COLO829 (cell line): ENCODE measurements at regions not wholly inside any gene's neighbourhood (a gene's known extent, or its start where the extent isn't known, plus 50 kb on each side); places are given as distances from the start of the nearest gene placed in this dataset.
"Not testable (repeated sequence)": the region's sequence is repeated elsewhere in the genome, so short reads cannot be mapped to it uniquely, and the experiment has no call there.

Experiments used
- DNase-seq: peaks from one replicate; pipeline ENCODE4 v3.0.0; 2012; ENCODE audit warnings: low spot score

DNA sequence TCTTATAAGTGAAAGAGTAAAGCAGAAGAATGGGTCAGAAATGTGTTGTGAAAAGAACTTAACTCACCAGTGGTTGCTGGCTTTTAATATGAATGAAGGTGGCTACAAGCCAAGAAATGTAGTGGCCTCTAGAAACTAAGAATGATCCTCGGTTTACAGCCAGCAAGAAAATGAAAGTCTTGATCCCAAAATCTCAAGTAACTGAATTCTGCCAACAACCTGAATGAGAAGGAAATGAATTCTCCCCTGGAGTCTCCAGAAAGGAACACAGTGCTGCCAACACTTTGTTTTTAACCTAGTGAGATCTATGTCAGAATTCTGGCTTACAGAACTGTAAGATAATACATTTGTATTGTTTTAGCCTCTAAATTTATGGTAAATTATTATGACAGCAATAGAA, 193.0 kb downstream of the FZD1 start:
- no peak for DNase-seq

DNA sequence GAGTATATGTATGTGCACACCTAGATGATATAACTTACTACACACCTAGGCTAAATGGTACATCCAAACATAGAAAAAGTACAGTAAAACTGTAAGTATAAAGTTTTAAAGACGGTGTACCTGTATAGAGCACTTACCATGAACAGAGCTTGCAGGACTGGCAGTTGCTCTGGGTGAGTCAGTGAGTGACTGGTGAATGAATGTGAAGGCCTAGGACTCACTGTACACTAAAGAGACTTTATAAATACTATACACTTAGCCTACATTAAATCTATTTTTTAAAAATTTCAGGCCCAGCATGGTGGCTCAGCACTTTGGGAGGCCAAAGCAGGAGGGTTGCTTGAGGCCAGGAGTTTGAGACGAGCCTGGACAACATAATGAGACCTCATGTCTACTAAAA, 195.3 kb downstream of the FZD1 start:
- no peak for DNase-seq

- DNase-seq: no peak
These were observed 198.1 kb downstream of the FZD1 start for GRCh38 chr7:91462316-91462715.

DNA sequence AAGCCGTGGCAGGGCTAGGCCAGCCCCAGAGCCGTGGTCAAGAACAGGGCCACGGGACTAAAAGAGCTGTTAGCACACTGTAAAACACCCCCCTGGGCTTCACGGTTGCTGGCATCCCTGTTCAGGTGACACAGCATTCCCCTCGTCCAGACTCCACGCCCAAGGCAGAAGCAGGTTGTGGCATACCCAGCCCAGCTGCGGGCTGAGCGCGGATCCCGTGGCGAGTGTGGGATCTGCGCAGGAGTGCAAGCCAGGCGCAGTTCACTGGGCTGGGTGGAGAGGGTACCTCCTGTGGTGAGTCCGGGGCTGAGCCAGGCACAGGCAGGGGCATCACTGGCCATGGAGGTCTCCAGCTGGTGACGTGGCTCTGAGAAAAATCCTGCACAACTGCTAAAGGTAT, 199.1 kb downstream of the FZD1 start:
- DNase-seq: no peak

- no peak for DNase-seq
These were observed 201.4 kb downstream of the FZD1 start for GRCh38 chr7:91465595-91466061.

GRCh38 chr7:91468256-91468655, 204.0 kb downstream of the FZD1 start:
- DNase-seq: peak; percentile 73

DNA sequence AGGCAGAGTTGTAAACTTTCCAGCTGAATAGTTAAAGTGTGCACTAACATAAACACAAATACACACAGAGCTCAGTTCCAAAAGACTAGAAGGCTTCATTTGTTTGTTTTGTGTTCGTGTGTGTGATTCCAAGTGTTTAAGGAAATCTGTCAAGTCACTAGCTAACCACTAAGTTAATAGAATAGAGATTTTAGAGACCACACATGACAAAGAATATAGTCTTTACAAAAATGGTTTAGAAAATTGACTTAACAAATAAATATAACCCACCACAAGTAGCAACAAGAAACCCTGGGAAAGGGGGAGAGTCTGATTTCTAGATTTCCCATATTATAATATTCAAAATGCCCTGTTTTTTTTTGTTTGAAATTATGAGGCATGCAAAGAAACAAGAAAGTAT, 209.4 kb downstream of the FZD1 start:
- DNase-seq: no peak

GRCh38 chr7:91474074-91474473, 209.8 kb downstream of the FZD1 start:
- no peak for DNase-seq

DNA sequence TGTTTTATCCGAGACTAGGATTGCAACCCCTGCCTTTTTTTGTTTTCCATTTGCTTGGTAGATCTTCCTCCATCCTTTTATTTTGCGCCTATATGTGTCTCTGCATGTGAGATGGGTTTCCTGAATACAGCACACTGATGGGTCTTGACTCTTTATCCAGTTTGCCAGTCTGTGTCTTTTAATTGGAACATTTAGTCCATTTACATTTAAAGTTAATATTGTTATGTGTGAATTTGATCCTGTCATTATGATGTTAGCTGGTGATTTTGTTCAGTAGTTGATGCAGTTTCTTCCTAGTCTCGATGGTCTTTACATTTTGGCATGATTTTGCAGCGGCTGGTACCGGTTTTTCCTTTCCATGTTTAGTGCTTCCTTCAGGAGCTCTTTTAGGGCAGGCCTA, 216.2 kb downstream of the FZD1 start:
- DNase-seq: not testable (repeated sequence)

DNA sequence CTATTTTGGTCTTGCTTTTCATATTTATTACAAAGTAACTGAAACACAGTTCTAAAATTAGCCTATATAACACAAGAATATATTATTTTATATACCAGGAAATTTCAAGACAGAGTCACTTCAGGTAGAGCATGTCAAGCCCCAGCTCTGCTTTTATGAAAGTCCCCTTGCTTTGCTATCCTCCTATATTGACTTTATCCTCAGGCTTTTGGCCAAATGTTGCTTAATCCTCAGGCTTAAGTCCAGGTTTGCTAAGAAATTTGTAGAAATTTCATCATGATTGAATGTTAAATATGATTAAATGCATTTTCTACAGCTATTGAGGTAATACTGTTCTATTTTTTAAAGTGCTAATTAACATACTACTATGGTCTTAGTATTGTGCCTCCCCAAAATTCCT, 227.6 kb downstream of the FZD1 start:
- DNase-seq: no peak

GRCh38 chr7:91492317-91492716, 228.1 kb downstream of the FZD1 start:
- no peak for DNase-seq

DNA sequence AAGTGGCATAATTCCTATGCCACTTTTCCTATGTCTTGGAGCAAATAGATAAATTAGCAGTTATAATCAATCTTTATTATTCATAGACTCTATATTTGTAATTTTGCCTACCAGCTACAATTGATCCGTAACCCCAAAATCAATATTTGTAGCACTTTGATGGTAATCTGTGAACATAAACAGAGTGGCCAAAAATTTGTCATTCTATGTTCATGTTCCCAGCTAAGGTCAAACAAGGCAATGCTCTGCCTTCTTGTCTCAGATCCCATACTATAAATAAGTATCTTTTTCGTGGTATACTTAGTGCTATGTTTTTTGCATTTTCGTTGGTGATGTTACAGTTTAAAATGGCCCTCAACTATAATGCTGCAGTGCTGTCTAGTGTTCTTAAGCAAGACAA, 228.5 kb downstream of the FZD1 start:
- no peak for DNase-seq

- DNase-seq: no peak
These were observed 230.2 kb downstream of the FZD1 start for GRCh38 chr7:91494450-91494849.

- no peak for DNase-seq
These were observed 232.1 kb downstream of the FZD1 start for GRCh38 chr7:91496251-91496820.

GRCh38 chr7:91497277-91497676, 233.0 kb downstream of the FZD1 start:
- not testable (repeated sequence) for DNase-seq

GRCh38 chr7:91503934-91504555, 239.8 kb downstream of the FZD1 start:
- DNase-seq: no peak

DNA sequence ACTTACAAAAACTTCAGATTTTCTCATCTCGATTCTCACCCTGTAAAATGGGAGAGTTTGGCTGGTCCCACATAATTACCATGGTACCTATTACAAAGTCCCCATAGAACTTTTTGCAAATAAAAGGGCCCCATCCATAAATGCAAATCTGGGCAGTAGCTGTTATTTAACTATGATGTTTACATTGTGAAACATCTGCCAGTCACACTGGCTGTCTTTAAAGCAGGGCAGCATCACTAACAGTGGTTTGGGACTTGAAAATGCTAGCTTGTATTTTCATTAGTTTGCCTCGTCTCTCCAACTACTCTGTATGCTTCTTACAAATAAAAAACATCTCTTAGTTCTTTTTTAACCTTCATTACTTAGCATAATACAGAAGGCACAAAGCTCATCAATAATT, 240.7 kb downstream of the FZD1 start:
- DNase-seq: no peak

GRCh38 chr7:91506966-91507365, 242.7 kb downstream of the FZD1 start:
- DNase-seq: not testable (repeated sequence)

GRCh38 chr7:91511861-91512260, 247.6 kb downstream of the FZD1 start:
- not testable (repeated sequence) for DNase-seq

DNA sequence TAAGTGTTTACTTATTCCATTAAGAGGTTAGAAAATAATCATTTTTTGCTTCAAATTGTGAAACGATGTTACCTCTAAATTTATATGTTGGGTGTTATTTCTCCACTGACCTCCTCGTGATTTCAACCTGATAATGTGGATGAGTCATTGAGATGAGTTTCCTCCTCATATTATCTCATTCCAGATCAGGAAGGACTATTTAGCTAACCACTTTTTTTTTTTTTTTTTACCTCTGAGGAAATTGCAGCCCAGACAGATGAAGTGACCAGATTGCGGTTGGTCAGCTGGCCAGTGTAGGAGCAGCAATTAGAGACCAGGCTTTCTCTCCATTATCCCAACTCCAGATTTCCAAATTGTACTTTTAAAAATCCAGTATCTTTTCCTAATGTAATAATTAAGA, 248.7 kb downstream of the FZD1 start:
- peak; percentile 94 for DNase-seq

DNA sequence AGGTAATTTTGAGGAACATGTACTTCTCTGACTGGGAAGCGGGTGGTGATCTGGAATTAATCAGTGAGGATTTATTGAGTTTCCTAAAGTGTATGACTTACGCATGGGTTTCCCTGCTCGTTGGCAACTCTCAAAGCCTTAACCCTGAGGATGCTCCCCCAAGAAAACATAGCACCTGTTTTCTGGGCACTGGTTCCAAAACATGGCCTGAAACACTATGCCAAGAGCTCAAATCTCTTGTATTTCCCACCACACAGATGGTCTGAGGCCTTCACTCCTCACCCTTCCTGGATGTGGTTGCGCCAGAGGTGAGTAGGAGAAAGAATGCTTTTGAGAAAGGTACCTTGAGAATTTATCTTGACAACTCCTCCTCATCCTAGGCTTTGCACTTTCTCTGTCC, 250.4 kb downstream of the FZD1 start:
- no peak for DNase-seq

DNA sequence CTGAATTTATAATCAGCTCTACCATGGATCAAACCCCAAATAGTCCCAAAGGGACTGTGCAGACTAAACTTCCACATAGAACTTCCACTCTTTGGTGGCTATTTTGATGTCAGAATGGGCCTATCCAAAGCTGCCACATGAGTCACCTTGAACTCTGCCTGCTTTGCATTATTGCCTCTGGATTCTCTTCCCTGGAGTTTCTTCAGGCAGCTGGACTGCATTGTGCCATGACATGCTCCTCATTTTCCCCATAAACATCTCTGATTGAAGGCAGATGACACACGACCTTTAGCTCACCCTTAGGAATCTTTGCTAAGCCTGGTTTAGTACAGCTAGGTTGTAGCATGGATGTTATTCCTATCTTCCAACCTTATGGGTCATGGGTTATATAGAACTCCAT, 251.7 kb downstream of the FZD1 start:
- DNase-seq: no peak

DNA sequence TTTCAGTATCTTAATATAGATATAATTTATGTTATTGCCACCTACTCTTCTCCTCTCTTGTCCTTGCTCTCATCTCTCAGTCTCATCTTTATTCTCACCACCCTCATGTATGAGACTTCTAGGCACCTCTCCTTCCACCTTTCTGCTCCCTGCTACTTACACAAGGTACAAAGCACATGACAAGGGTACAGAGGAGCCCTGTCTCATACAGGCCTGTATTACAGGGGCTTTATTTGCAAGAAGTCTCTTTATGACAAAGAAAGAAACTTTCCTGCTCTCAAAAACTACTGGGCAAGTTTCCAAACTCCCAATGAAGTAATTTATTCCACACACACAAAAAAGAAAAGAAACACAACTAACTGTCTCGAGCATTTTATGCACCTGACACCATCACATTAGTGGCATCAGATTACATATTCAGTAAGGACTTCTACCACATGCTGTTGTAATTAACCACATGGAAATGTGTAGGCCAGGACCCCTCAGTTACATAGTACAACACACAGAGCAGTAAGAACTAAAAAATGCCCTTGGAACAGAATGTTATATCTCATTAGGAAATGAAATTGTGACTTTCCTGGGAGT, 253.1 kb downstream of the FZD1 start:
- no peak for DNase-seq

DNA sequence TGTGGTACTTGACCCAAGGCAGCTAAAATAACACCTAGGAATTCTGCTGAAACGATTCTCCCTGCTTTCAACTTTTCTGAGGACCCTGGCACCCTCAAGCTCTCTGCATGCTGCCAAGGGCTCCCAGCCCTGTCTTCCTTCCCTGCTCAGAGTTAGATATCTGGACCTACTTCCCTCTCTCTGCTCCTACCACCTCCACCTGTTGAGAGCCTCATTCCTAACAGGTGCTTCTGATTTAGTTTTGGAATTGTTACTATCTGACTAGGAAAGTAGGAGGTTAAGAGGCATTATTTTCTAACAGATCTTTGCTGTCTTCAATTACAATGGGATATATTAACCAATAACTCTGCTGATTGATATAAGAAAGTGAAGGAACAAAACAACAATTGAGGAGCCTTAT, 253.8 kb downstream of the FZD1 start:
- DNase-seq: no peak
